H9 (cell line): ENCODE measurements at regions not wholly inside any gene's neighbourhood (a gene's known extent, or its start where the extent isn't known, plus 50 kb on each side); places are given as distances from the start of the nearest gene placed in this dataset.

Experiments
- DNase-seq: peaks from one replicate; pipeline ENCODE4 v3.0.0-alpha.2; 2017
- H2AFZ ChIP-seq: one replicate; pipeline ENCODE4 v1.6.1; 2013; ENCODE audit warnings: mild to moderate bottlenecking, low read length, control low read depth, moderate library complexity
- H2AK5ac ChIP-seq: 2 replicates; pipeline ENCODE4 v1.6.1; 2013; ENCODE audit warnings: low read length, control low read depth, mixed read lengths; ENCODE audit not compliant: insufficient read length
- H2BK120ac ChIP-seq: one replicate; pipeline ENCODE4 v1.6.1; 2013; ENCODE audit warnings: low read depth, mild to moderate bottlenecking, low read length, control low read depth, inconsistent platforms; ENCODE audit not compliant: poor library complexity, severe bottlenecking
- H2BK12ac ChIP-seq: 2 replicates; pipeline ENCODE4 v1.6.1; 2013; ENCODE audit warnings: low read length, control low read depth, mixed read lengths, low read depth; ENCODE audit not compliant: insufficient read length
- H2BK15ac ChIP-seq: 2 replicates; pipeline ENCODE4 v1.6.1; 2013; ENCODE audit warnings: low read depth, low read length, control low read depth
- H2BK20ac ChIP-seq: one replicate; pipeline ENCODE4 v1.6.1; 2013; ENCODE audit warnings: low read depth, mild to moderate bottlenecking, low read length, control low read depth, inconsistent platforms; ENCODE audit not compliant: poor library complexity, severe bottlenecking
- H2BK5ac ChIP-seq: 2 replicates; pipeline ENCODE4 v1.6.1; 2013; ENCODE audit warnings: low read length, control low read depth, mixed read lengths; ENCODE audit not compliant: insufficient read length
- H3K14ac ChIP-seq: 2 replicates; pipeline ENCODE4 v1.6.1; 2013; ENCODE audit warnings: low read length, control low read depth; ENCODE audit not compliant: insufficient read depth
- H3K18ac ChIP-seq: 2 replicates; pipeline ENCODE4 v1.6.1; 2013; ENCODE audit warnings: low read depth, mild to moderate bottlenecking, mixed read lengths, low read length, control low read depth; ENCODE audit not compliant: insufficient read length
- H3K23ac ChIP-seq: 2 replicates; pipeline ENCODE4 v1.6.1; 2013; ENCODE audit warnings: low read length, control low read depth, mixed read lengths, low read depth; ENCODE audit not compliant: insufficient read length
- H3K23me2 ChIP-seq: 2 replicates; pipeline ENCODE4 v1.6.1; 2013; ENCODE audit warnings: low read depth, mild to moderate bottlenecking, mixed read lengths, low read length, control low read depth; ENCODE audit not compliant: insufficient read length, poor library complexity, severe bottlenecking
- H3K27ac ChIP-seq: 2 replicates; pipeline ENCODE4 v1.5.1; 2013; ENCODE audit warnings: low read length, control low read depth, mixed read lengths, low read depth; ENCODE audit not compliant: insufficient read length
- H3K27me3 ChIP-seq: 2 replicates; pipeline ENCODE4 v1.6.1; 2013; ENCODE audit warnings: low read length, control low read depth, inconsistent platforms; ENCODE audit not compliant: insufficient read depth
- H3K4ac ChIP-seq: 2 replicates; pipeline ENCODE4 v1.6.1; 2013; ENCODE audit warnings: low read depth, mild to moderate bottlenecking, control low read depth, inconsistent platforms, low read length, moderate library complexity
- H3K4me1 ChIP-seq: 2 replicates; pipeline ENCODE4 v1.6.1; 2013; ENCODE audit warnings: low read length, control low read depth, inconsistent platforms; ENCODE audit not compliant: insufficient read depth
- H3K4me2 ChIP-seq: 2 replicates; pipeline ENCODE4 v1.6.1; 2013; ENCODE audit warnings: low read length, control low read depth, mixed read lengths; ENCODE audit not compliant: insufficient read length, insufficient read depth
- H3K56ac ChIP-seq: 2 replicates; pipeline ENCODE4 v1.6.1; 2013; ENCODE audit warnings: low read depth, mild to moderate bottlenecking, mixed read lengths, low read length, control low read depth; ENCODE audit not compliant: insufficient read length
- H3K79me1 ChIP-seq: 2 replicates; pipeline ENCODE4 v1.6.1; 2013; ENCODE audit warnings: low read depth, mild to moderate bottlenecking, moderate library complexity, low read length, control low read depth, inconsistent platforms; ENCODE audit not compliant: insufficient read depth, poor library complexity, severe bottlenecking
- H3K79me2 ChIP-seq: 2 replicates; pipeline ENCODE4 v1.6.1; 2013; ENCODE audit warnings: low read length, control low read depth, inconsistent platforms; ENCODE audit not compliant: insufficient read depth
- H3K9ac ChIP-seq: 2 replicates; pipeline ENCODE4 v1.6.1; 2013; ENCODE audit warnings: low read length, control low read depth, mixed read lengths; ENCODE audit not compliant: insufficient read length; ENCODE audit errors: extremely low read depth
- H3K9me3 ChIP-seq: one replicate; pipeline ENCODE4 v1.6.1; 2013; ENCODE audit warnings: low read depth, low read length, inconsistent platforms; ENCODE audit not compliant: control insufficient read depth
- H3T11ph ChIP-seq: one replicate; pipeline ENCODE4 v1.6.1; 2013; ENCODE audit warnings: mild to moderate bottlenecking, low read length, control low read depth, inconsistent platforms
- H4K20me1 ChIP-seq: one replicate; pipeline ENCODE4 v1.6.1; 2013; ENCODE audit not compliant: control insufficient read depth, insufficient read length, insufficient read depth
- H4K5ac ChIP-seq: 2 replicates; pipeline ENCODE4 v1.6.1; 2013; ENCODE audit warnings: low read depth, mild to moderate bottlenecking, mixed read lengths, low read length, control low read depth; ENCODE audit not compliant: insufficient read length
- H4K8ac ChIP-seq: replicated peaks from 2 replicates; pipeline ENCODE4 v1.6.1; 2013; ENCODE audit warnings: low read length, control low read depth, mixed read lengths, low read depth; ENCODE audit not compliant: insufficient read length
- H4K91ac ChIP-seq: 2 replicates; pipeline ENCODE4 v1.6.1; 2013; ENCODE audit warnings: low read depth, mild to moderate bottlenecking, moderate library complexity, mixed read lengths, low read length, control low read depth; ENCODE audit not compliant: insufficient read length
- H3K27ac Mint-ChIP-seq, 3 experiments: 2 replicates in 2 of 3; 3 replicates in 1 of 3; pipeline ENCODE4 v1.8.0; 2020 to 2021; ENCODE audit warnings: mixed read lengths in 3 of 3, mild to moderate bottlenecking in 1 of 3, moderate library complexity in 1 of 3
- H3K27me3 Mint-ChIP-seq: 2 replicates; pipeline ENCODE4 v1.8.0; 2021; ENCODE audit warnings: low read depth, mild to moderate bottlenecking, moderate library complexity, mixed read lengths
- H3K36me3 Mint-ChIP-seq, 3 experiments: 2 replicates in 2 of 3; 3 replicates in 1 of 3; pipeline ENCODE4 v1.8.0; 2020 to 2021; ENCODE audit warnings: low read depth in 3 of 3, mixed read lengths in 3 of 3; ENCODE audit not compliant: insufficient read depth in 1 of 3
- H3K4me1 Mint-ChIP-seq, 2 experiments: 2 replicates each; pipeline ENCODE4 v1.8.0; 2020; ENCODE audit warnings: mixed read lengths in 2 of 2
- H3K4me3 Mint-ChIP-seq, 2 experiments: 2 replicates in 1 of 2; 3 replicates in 1 of 2; pipeline ENCODE4 v1.8.0; 2020 to 2021; ENCODE audit warnings: mild to moderate bottlenecking in 2 of 2, mixed read lengths in 2 of 2, moderate library complexity in 1 of 2
- H3K9me3 Mint-ChIP-seq, 2 experiments: 2 replicates in 1 of 2; 3 replicates in 1 of 2; pipeline ENCODE4 v1.8.0; 2020; ENCODE audit warnings: mild to moderate bottlenecking in 2 of 2, mixed read lengths in 2 of 2, moderate library complexity in 1 of 2
- WGBS: extraction: QIAGEN DNeasy Blood & Tissue Kit; methylation state at CpG from one replicate; pipeline ENCODE4 v1.1.7; 2013; ENCODE audit warnings: missing lambda C conversion rate, low lambda C conversion rate, mixed read lengths; ENCODE audit not compliant: insufficient read length; ENCODE audit errors: extremely low coverage; 5-methylcytosine and 5-hydroxymethylcytosine counted together
- TF ChIP-seq, protein P1 (sequence below): fragments of 200-600 bp; sonication (generic); conservative IDR thresholded peaks from 3 replicates; pipeline ENCODE4 v1.8.0; 2021; ENCODE audit warnings: antibody characterized with exemption, mild to moderate bottlenecking

DNA sequence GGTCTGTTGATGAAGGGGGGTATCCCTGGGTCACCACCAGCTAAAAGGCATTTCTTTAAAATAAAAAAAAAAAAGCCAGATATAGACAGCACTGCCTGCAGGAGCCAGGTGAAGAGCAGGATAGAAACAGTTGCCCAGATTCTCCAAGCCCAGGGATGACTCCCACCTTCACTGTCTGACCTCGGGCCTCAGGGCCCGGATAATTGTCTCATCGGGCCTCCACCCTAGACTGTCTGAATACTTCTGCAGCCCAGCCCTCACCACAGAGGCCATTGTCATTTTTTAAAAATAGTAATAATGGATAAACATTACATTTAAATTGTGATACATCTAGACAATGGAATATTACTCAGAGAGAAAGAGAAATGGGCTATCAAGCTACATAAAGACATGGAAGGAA, 92.8 kb upstream of the TNRC6C start:
- no peak overlapping the region for H3K18ac ChIP-seq
- Mint-ChIP-seq H3K9me3 (no peaks in the 10 kb centered on the region), H3K4me1 (peaks cover 24 to 35% of the 10 kb centered on the region in 2 experiments), H3K27ac (no peak overlapping the region; a peak in 1 of 7 replicates), H3K36me3 (no peaks in the 10 kb centered on the region), H3K27me3 (peaks cover 7% of the 10 kb centered on the region), H3K4me3 (no peak overlapping the region)
- no peaks in the 10 kb centered on the region for H4K20me1 ChIP-seq
- H3K4me2 ChIP-seq = no peak overlapping the region
- no peak overlapping the region for H2AK5ac ChIP-seq
- WGBS = no CpG with 5 or more reads among the region's 3 CpGs
- H2BK15ac ChIP-seq = no peak overlapping the region
- H4K91ac ChIP-seq = no peak overlapping the region
- no peaks in the 10 kb centered on the region for H3K27me3 ChIP-seq
- no peaks in the 10 kb centered on the region for H3K79me1 ChIP-seq
- no peaks in the 10 kb centered on the region for H3K23me2 ChIP-seq
- H2BK20ac ChIP-seq = no peak overlapping the region
- no peak for DNase-seq
- no peak overlapping the region for H3T11ph ChIP-seq
- H2BK12ac ChIP-seq = no peak overlapping the region
- no peak overlapping the region for H3K27ac ChIP-seq
- TF ChIP-seq, protein P1, sequence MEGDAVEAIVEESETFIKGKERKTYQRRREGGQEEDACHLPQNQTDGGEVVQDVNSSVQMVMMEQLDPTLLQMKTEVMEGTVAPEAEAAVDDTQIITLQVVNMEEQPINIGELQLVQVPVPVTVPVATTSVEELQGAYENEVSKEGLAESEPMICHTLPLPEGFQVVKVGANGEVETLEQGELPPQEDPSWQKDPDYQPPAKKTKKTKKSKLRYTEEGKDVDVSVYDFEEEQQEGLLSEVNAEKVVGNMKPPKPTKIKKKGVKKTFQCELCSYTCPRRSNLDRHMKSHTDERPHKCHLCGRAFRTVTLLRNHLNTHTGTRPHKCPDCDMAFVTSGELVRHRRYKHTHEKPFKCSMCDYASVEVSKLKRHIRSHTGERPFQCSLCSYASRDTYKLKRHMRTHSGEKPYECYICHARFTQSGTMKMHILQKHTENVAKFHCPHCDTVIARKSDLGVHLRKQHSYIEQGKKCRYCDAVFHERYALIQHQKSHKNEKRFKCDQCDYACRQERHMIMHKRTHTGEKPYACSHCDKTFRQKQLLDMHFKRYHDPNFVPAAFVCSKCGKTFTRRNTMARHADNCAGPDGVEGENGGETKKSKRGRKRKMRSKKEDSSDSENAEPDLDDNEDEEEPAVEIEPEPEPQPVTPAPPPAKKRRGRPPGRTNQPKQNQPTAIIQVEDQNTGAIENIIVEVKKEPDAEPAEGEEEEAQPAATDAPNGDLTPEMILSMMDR = no peak
- H2AFZ ChIP-seq = no peak overlapping the region
- H2BK120ac ChIP-seq = no peak overlapping the region
- no peak overlapping the region for H3K23ac ChIP-seq
- no peak overlapping the region for H3K14ac ChIP-seq
- H3K79me2 ChIP-seq = no peaks in the 10 kb centered on the region
- H4K5ac ChIP-seq = no peak overlapping the region
- H3K4me1 ChIP-seq = no peaks in the 10 kb centered on the region
- H3K9me3 ChIP-seq = no peaks in the 10 kb centered on the region
- no peak overlapping the region for H3K56ac ChIP-seq
- H4K8ac ChIP-seq = no peak overlapping the region
- H2BK5ac ChIP-seq = no peak overlapping the region
- H3K4ac ChIP-seq = no peak overlapping the region
- H3K9ac ChIP-seq = no peak overlapping the region
